IMR-90 (cell line): ENCODE measurements at regions not wholly inside any gene's neighbourhood (a gene's known extent, or its start where the extent isn't known, plus 50 kb on each side); places are given as distances from the start of the nearest gene placed in this dataset.

Source experiments
- ATAC-seq: fragments of 200-7000 bp; cut with Tn5 transposase; 2 replicates; pipeline ENCODE4 v1.9.1; 2020; ENCODE audit warnings: low read depth, mild to moderate bottlenecking, moderate library complexity
- BruUV-seq: library from RNA; stranded (reverse); fragments of 400-500 nt; replicated peaks from 2 replicates; lab custom pipeline; 2021; lab: Mats Ljungman, UMichigan
- CTCF ChIA-PET: fragments of 300-600 bp; formaldehyde crosslinking; extraction: SDS; loops from one replicate; lab custom pipeline; 2021; ENCODE audit warnings: antibody characterized with exemption; lab: Yijun Ruan, JAX
- POLR2A ChIA-PET: fragments of 300-600 bp; sonication (Branson Sonifier 250); formaldehyde crosslinking; loops from one replicate; lab custom pipeline; 2022; ENCODE audit warnings: antibody characterized with exemption; ENCODE audit not compliant: unreplicated experiment; lab: Charles Lee
- DNase-seq: peaks from one replicate; pipeline ENCODE4 v3.0.0; 2013
- H2AFZ ChIP-seq: replicated peaks from 2 replicates; pipeline ENCODE3; 2013; ENCODE audit warnings: low read length, mild to moderate bottlenecking; ENCODE audit not compliant: poor library complexity
- H2AK5ac ChIP-seq: 2 replicates; pipeline ENCODE4 v1.6.1; 2013; ENCODE audit warnings: low read depth, low read length, inconsistent platforms
- H2AK9ac ChIP-seq: replicated peaks from 2 replicates; pipeline ENCODE3; 2013; ENCODE audit warnings: mild to moderate bottlenecking, low read depth, low read length, moderate library complexity; ENCODE audit not compliant: poor library complexity
- H2BK120ac ChIP-seq: 2 replicates; pipeline ENCODE4 v1.6.1; 2013; ENCODE audit warnings: low read depth, low read length, inconsistent platforms
- H2BK15ac ChIP-seq: 3 replicates; pipeline ENCODE4 v1.6.1; 2013; ENCODE audit warnings: low read depth, low read length, inconsistent platforms
- H2BK20ac ChIP-seq: 2 replicates; pipeline ENCODE4 v1.6.1; 2013; ENCODE audit warnings: low read depth, mild to moderate bottlenecking, inconsistent platforms, low read length, moderate library complexity
- H2BK5ac ChIP-seq: 2 replicates; pipeline ENCODE4 v1.6.1; 2013; ENCODE audit warnings: mild to moderate bottlenecking, low read depth, low read length, inconsistent platforms; ENCODE audit not compliant: poor library complexity, severe bottlenecking
- H3K14ac ChIP-seq: replicated peaks from 2 replicates; pipeline ENCODE4 v1.6.1; 2013; ENCODE audit warnings: low read depth, low read length, inconsistent platforms
- H3K18ac ChIP-seq: 2 replicates; pipeline ENCODE4 v1.6.1; 2013; ENCODE audit warnings: low read depth, low read length, control low read depth
- H3K23ac ChIP-seq: 2 replicates; pipeline ENCODE4 v1.6.1; 2013; ENCODE audit warnings: low read depth, low read length, inconsistent platforms
- H3K27ac ChIP-seq: 2 replicates; pipeline ENCODE4 v1.5.1; 2013; ENCODE audit warnings: mild to moderate bottlenecking, control low read depth, low read length; ENCODE audit not compliant: insufficient read depth
- H3K27me3 ChIP-seq: 2 replicates; pipeline ENCODE4 v1.6.1; 2013; ENCODE audit warnings: low read length; ENCODE audit not compliant: control insufficient read depth, insufficient read depth
- H3K36me3 ChIP-seq: 2 replicates; pipeline ENCODE4 v1.6.1; 2013; ENCODE audit warnings: low read length, mixed read lengths; ENCODE audit not compliant: control insufficient read depth, insufficient read depth
- H3K4ac ChIP-seq: 2 replicates; pipeline ENCODE4 v1.6.1; 2013; ENCODE audit warnings: low read depth, low read length, inconsistent platforms
- H3K4me1 ChIP-seq: 2 replicates; pipeline ENCODE4 v1.6.1; 2013; ENCODE audit warnings: low read length, mixed read lengths; ENCODE audit not compliant: control insufficient read depth, insufficient read depth
- H3K4me2 ChIP-seq: 2 replicates; pipeline ENCODE4 v1.6.1; 2013; ENCODE audit warnings: low read depth, mild to moderate bottlenecking, control low read depth, low read length, moderate library complexity
- H3K4me3 ChIP-seq: 2 replicates; pipeline ENCODE4 v1.5.1; 2013; ENCODE audit warnings: low read depth, mild to moderate bottlenecking, control low read depth, low read length, moderate library complexity; ENCODE audit not compliant: insufficient read depth
- H3K56ac ChIP-seq: 2 replicates; pipeline ENCODE4 v1.6.1; 2013; ENCODE audit warnings: low read length, inconsistent platforms; ENCODE audit not compliant: insufficient read depth; ENCODE audit errors: extremely low read depth
- H3K79me1 ChIP-seq, 2 experiments: 2 replicates each; pipeline ENCODE4 v1.6.1; 2013; ENCODE audit warnings: low read length in 2 of 2, inconsistent platforms in 1 of 2, low read depth in 1 of 2
- H3K9ac ChIP-seq: 2 replicates; pipeline ENCODE4 v1.6.1; 2013; ENCODE audit warnings: low read depth, low read length, control low read depth
- H3K9me1 ChIP-seq: 2 replicates; pipeline ENCODE4 v1.6.1; 2013; ENCODE audit warnings: low read length, inconsistent platforms; ENCODE audit not compliant: insufficient read depth
- H3K9me3 ChIP-seq: 2 replicates; pipeline ENCODE4 v1.6.1; 2013; ENCODE audit warnings: low read length; ENCODE audit not compliant: control insufficient read depth, insufficient read depth
- H4K20me1 ChIP-seq: 2 replicates; pipeline ENCODE4 v1.6.1; 2013; ENCODE audit warnings: low read length, inconsistent platforms; ENCODE audit not compliant: insufficient read depth
- H4K5ac ChIP-seq: 2 replicates; pipeline ENCODE4 v1.6.1; 2013; ENCODE audit warnings: mild to moderate bottlenecking, low read depth, low read length, control low read depth
- H4K8ac ChIP-seq, 2 experiments: 2 replicates each; pipeline ENCODE4 v1.6.1; 2013; ENCODE audit warnings: low read depth in 2 of 2, low read length in 2 of 2, control low read depth in 1 of 2, inconsistent platforms in 1 of 2
- H4K91ac ChIP-seq: 2 replicates; pipeline ENCODE4 v1.6.1; 2013; ENCODE audit warnings: low read depth, low read length, inconsistent platforms; ENCODE audit not compliant: insufficient read depth
- BHLHE40 ChIP-seq: fragments of 150-350 bp; IDR thresholded peaks from 2 replicates; pipeline ENCODE4 v1.6.1; 2016; ENCODE audit warnings: mild to moderate bottlenecking, low read depth, low read length
- CEBPB ChIP-seq: IDR thresholded peaks from 2 replicates; pipeline ENCODE4 v1.6.1; 2012; ENCODE audit warnings: low read depth, low read length, improper control_type of control experiment
- CHD1 ChIP-seq: IDR thresholded peaks from 2 replicates; pipeline ENCODE4 v1.6.1; 2012; ENCODE audit warnings: low read depth, low read length, improper control_type of control experiment
- CTCF ChIP-seq: conservative IDR thresholded peaks from 2 replicates; pipeline ENCODE4 v1.5.1; 2012; ENCODE audit warnings: mild to moderate bottlenecking, low read depth, low read length, improper control_type of control experiment
- MAZ ChIP-seq: IDR thresholded peaks from 2 replicates; pipeline ENCODE4 v1.6.1; 2012; ENCODE audit warnings: low read depth, mild to moderate bottlenecking, low read length, improper control_type of control experiment, moderate library complexity, borderline replicate concordance
- RCOR1 ChIP-seq: IDR thresholded peaks from 2 replicates; pipeline ENCODE4 v1.6.1; 2012; ENCODE audit warnings: mild to moderate bottlenecking, low read length, improper control_type of control experiment; ENCODE audit not compliant: insufficient replicate concordance
- RFX5 ChIP-seq: IDR thresholded peaks from 2 replicates; pipeline ENCODE4 v1.8.0; 2012; ENCODE audit warnings: low read depth, mild to moderate bottlenecking, low read length, moderate library complexity
- USF2 ChIP-seq: fragments of 150-350 bp; IDR thresholded peaks from 2 replicates; pipeline ENCODE4 v1.6.1; 2017; ENCODE audit warnings: mild to moderate bottlenecking, antibody characterized with exemption, low read length, low read depth
- WGBS, 2 experiments: methylation state at CpG; one replicate each; pipeline versions ENCODE4 v1.1.5 to v1.1.7; 2013; ENCODE audit warnings: missing lambda C conversion rate in 2 of 2; ENCODE audit not compliant: insufficient read length in 1 of 2; ENCODE audit errors: extremely low coverage in 2 of 2; 5-methylcytosine and 5-hydroxymethylcytosine counted together
- dilution Hi-C: fragments of 300-500 bp; cut with HindIII; formaldehyde crosslinking; loops from one replicate; pipeline ENCODE4 v1.14.3; 2018; ENCODE audit warnings: low sequenced_read_pairs; ENCODE audit not compliant: unreplicated experiment
- in situ Hi-C: fragments of 300-500 bp; cut with MboI; formaldehyde crosslinking; loops from 3 replicates; pipeline ENCODE4 v1.14.3; 2019; ENCODE audit warnings: low sequenced_read_pairs, inconsistent platforms, mixed read lengths
- intact Hi-C: fragments of 100-400 bp; cut with micrococcal nuclease; formaldehyde crosslinking; loops from 2 replicates; pipeline ENCODE4 v1.10.0; 2022

- no peaks in the 10 kb centered on the region for H3K9me1 ChIP-seq
- H3K4ac ChIP-seq = no peak overlapping the region
- H4K8ac ChIP-seq = no peak overlapping the region
- intact Hi-C loops = no loop called here
- H4K5ac ChIP-seq = no peak overlapping the region
- H4K91ac ChIP-seq = no peak overlapping the region
- no CpG with 5 or more reads among the region's 6 CpGs for WGBS, 2 experiments
- no peak overlapping the region for H3K4me2 ChIP-seq
- H3K9ac ChIP-seq = no peak overlapping the region
- H3K56ac ChIP-seq = no peak overlapping the region
- H3K4me1 ChIP-seq = no peaks in the 10 kb centered on the region
- in situ Hi-C loops = no loop called here
- no peaks in the 10 kb centered on the region for H4K20me1 ChIP-seq
- H3K36me3 ChIP-seq = no peaks in the 10 kb centered on the region
- no peak for ATAC-seq
- BruUV-seq = no TSS peak
- TF ChIP-seq RCOR1 = no peak
- no peak for TF ChIP-seq CEBPB
- TF ChIP-seq RFX5 = no peak
- TF ChIP-seq CTCF = no peak
- no peak for TF ChIP-seq MAZ
- TF ChIP-seq BHLHE40 = no peak
- no peak for TF ChIP-seq CHD1
- TF ChIP-seq USF2 = no peak
- H2BK15ac ChIP-seq = no peak overlapping the region
- ChIA-PET POLR2A (no interaction called here), CTCF (no interaction called here)
- no peak overlapping the region for H2AK5ac ChIP-seq
- H3K23ac ChIP-seq = no peak overlapping the region
- dilution Hi-C loops = no loop called here
- no peak overlapping the region for H2AK9ac ChIP-seq
- H2BK120ac ChIP-seq = no peak overlapping the region
- H2BK20ac ChIP-seq = no peak overlapping the region
- H3K9me3 ChIP-seq = no peaks in the 10 kb centered on the region
- no peaks in the 10 kb centered on the region for H3K27me3 ChIP-seq
- H3K79me1 ChIP-seq = no peaks in the 10 kb centered on the region
- no peak overlapping the region for H3K14ac ChIP-seq
- H3K4me3 ChIP-seq = no peak overlapping the region
- no peak overlapping the region for H2BK5ac ChIP-seq
- H2AFZ ChIP-seq = peak overlapping the region; percentile 70
- DNase-seq = no peak
- H3K18ac ChIP-seq = no peak overlapping the region
- no peak overlapping the region for H3K27ac ChIP-seq
Measured at GRCh38 chr1:163013826-163014600, 55.1 kb upstream of the RGS4 start.
